ELR (cell line): ENCODE measurements at regions not wholly inside any gene's neighbourhood (a gene's known extent, or its start where the extent isn't known, plus 50 kb on each side); places are given as distances from the start of the nearest gene placed in this dataset.
"Not testable (repeated sequence)": the region's sequence is repeated elsewhere in the genome, so short reads cannot be mapped to it uniquely, and the experiment has no call there.

Experiments
- DNase-seq: peaks from one replicate; pipeline ENCODE4 v3.0.0-alpha.2; 2015; ENCODE audit warnings: low read depth

- peak; percentile 6 for DNase-seq
These were observed 209.5 kb upstream of the GALNT2 start for GRCh38 chr1:229857585-229857984.

GRCh38 chr1:229859026-229859425 lies 208.0 kb upstream of the GALNT2 start:
- DNase-seq, result no peak

GRCh38 chr1:229860926-229861325 lies 206.1 kb upstream of the GALNT2 start:
- no peak for DNase-seq

GRCh38 chr1:229862017-229862774 lies 204.8 kb upstream of the GALNT2 start:
- no peak for DNase-seq

- no peak for DNase-seq
These were observed 203.1 kb upstream of the GALNT2 start for GRCh38 chr1:229863651-229864545.

GRCh38 chr1:229864686-229865230 lies 202.3 kb upstream of the GALNT2 start:
- no peak for DNase-seq

GRCh38 chr1:229865321-229865720 lies 201.7 kb upstream of the GALNT2 start:
- DNase-seq, result not testable (repeated sequence)

- no peak for DNase-seq
These were observed 199.3 kb upstream of the GALNT2 start for GRCh38 chr1:229867726-229868125.

GRCh38 chr1:229869240-229869639 lies 197.8 kb upstream of the GALNT2 start:
- no peak for DNase-seq

GRCh38 chr1:229869687-229870086 lies 197.4 kb upstream of the GALNT2 start:
- no peak for DNase-seq

- no peak for DNase-seq
These were observed 196.7 kb upstream of the GALNT2 start for GRCh38 chr1:229870381-229870780.

GRCh38 chr1:229871078-229871676 lies 195.9 kb upstream of the GALNT2 start:
- no peak for DNase-seq

- DNase-seq, result peak; percentile 19
These were observed 192.9 kb upstream of the GALNT2 start for GRCh38 chr1:229874136-229874535.

- DNase-seq, result no peak
These were observed 192.4 kb upstream of the GALNT2 start for GRCh38 chr1:229874609-229875008.

GRCh38 chr1:229875086-229875485 lies 192.0 kb upstream of the GALNT2 start:
- DNase-seq, result no peak

GRCh38 chr1:229879746-229880145 lies 187.3 kb upstream of the GALNT2 start:
- DNase-seq, result no peak

- DNase-seq, result no peak
These were observed 186.5 kb upstream of the GALNT2 start for GRCh38 chr1:229880271-229881170.

- no peak for DNase-seq
These were observed 184.4 kb upstream of the GALNT2 start for GRCh38 chr1:229882621-229883020.

- no peak for DNase-seq
These were observed 183.4 kb upstream of the GALNT2 start for GRCh38 chr1:229883504-229884200.

GRCh38 chr1:229884765-229885164 lies 182.3 kb upstream of the GALNT2 start:
- DNase-seq, result no peak
